CD4-positive, CD25-positive, alpha-beta regulatory T cell (primary cell): ENCODE measurements at regions not wholly inside any gene's neighbourhood (a gene's known extent, or its start where the extent isn't known, plus 50 kb on each side); places are given as distances from the start of the nearest gene placed in this dataset.
"Not testable (repeated sequence)": the region's sequence is repeated elsewhere in the genome, so short reads cannot be mapped to it uniquely, and the experiment has no call there.

Experiments used
- ATAC-seq, 2 donors: fragments of 150-1000 bp; cut with Tn5 transposase; one replicate each; pipeline ENCODE4 v1.10.0; 2021; ENCODE audit warnings: low read depth in 2 of 2, moderate number of reproducible peaks in 2 of 2, moderate library complexity in 1 of 2
- DNase-seq, 3 donors: peaks; one replicate each; pipeline versions ENCODE4 v3.0.0 to v3.0.0-alpha.2; 2012 to 2022; ENCODE audit warnings: mixed read lengths in 1 of 3
- H3K27ac ChIP-seq: one replicate; pipeline ENCODE4 v1.7.0; 2013; ENCODE audit warnings: mild to moderate bottlenecking, low read length; ENCODE audit not compliant: insufficient read depth, poor library complexity, severe bottlenecking
- H3K27me3 ChIP-seq: one replicate; pipeline ENCODE4 v1.7.0; 2013; ENCODE audit warnings: low read length; ENCODE audit not compliant: control insufficient read depth, insufficient read depth
- H3K36me3 ChIP-seq: one replicate; pipeline ENCODE4 v1.7.0; 2013; ENCODE audit warnings: mild to moderate bottlenecking, low read length, moderate library complexity; ENCODE audit not compliant: control insufficient read depth, insufficient read depth
- H3K4me1 ChIP-seq: 2 replicates; pipeline ENCODE4 v1.7.0; 2013; ENCODE audit warnings: mild to moderate bottlenecking, low read length; ENCODE audit not compliant: insufficient read depth, control insufficient read depth, poor library complexity, severe bottlenecking
- H3K4me3 ChIP-seq: one replicate; pipeline ENCODE4 v1.7.0; 2013; ENCODE audit warnings: low read depth, mild to moderate bottlenecking, low read length, moderate library complexity
- H3K9me3 ChIP-seq, 2 experiments: 1 replicate in 1 of 2; 2 replicates in 1 of 2; pipeline ENCODE4 v1.7.0; 2013; ENCODE audit warnings: low read length in 2 of 2, mild to moderate bottlenecking in 1 of 2, moderate library complexity in 1 of 2; ENCODE audit not compliant: control insufficient read depth in 2 of 2
- H3K27ac Mint-ChIP-seq, 3 donors: one replicate each; pipeline ENCODE4 v1.8.0; 2020 to 2022; ENCODE audit warnings: mild to moderate bottlenecking in 3 of 3, mixed read lengths in 3 of 3, moderate library complexity in 2 of 3
- H3K27me3 Mint-ChIP-seq: one replicate; pipeline ENCODE4 v1.8.0; 2022; ENCODE audit warnings: mild to moderate bottlenecking, mixed read lengths
- H3K36me3 Mint-ChIP-seq: one replicate; pipeline ENCODE4 v1.8.0; 2020; ENCODE audit warnings: mixed read lengths
- H3K4me1 Mint-ChIP-seq, 4 donors: one replicate each; pipeline ENCODE4 v1.8.0; 2020 to 2022; ENCODE audit warnings: mixed read lengths in 4 of 4, mild to moderate bottlenecking in 1 of 4
- H3K4me3 Mint-ChIP-seq, 4 donors: one replicate each; pipeline ENCODE4 v1.8.0; 2020 to 2022; ENCODE audit warnings: mild to moderate bottlenecking in 4 of 4, mixed read lengths in 4 of 4, moderate library complexity in 3 of 4
- H3K9me3 Mint-ChIP-seq, 7 donors: one replicate each; pipeline ENCODE4 v1.8.0; 2020 to 2022; ENCODE audit warnings: mixed read lengths in 7 of 7, mild to moderate bottlenecking in 3 of 7, moderate library complexity in 2 of 7

DNA sequence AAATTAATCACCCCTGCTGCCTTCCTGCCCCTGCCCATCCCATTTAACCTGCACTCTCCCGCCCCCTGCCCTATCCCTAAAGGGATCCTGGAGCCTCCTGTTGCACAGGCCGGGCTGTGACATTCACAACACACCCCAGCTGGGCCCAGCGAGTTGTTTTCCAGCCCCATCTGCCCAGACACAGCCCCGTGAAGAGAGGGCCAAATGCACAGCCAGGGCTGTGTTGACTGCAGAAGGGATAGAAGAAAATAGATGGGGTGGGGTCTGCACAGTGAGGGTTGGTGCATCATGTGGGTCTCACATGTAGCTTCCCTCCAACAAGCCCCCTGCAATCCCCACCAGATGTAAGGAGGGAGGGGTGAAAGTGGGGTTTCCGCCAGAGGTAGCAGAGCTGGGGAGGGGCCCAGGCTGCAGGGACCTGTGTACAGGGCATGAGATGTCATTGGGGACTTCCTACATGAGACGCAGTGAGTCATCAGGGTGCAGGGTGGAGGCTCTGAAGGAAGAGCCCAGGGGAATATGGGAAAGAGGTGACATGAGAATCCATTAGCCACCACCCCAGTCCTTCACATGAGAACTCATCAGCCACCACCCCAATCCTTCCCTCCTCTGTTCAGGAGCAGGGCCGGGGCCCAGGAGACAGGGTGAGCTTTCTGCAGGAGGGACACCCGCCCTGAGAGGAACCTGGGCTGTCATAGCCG lies 339.3 kb downstream of the PREX1 start:
- not testable (repeated sequence) for ATAC-seq, H3K9me3 Mint-ChIP-seq, H3K36me3 ChIP-seq, H3K27ac Mint-ChIP-seq, DNase-seq, H3K27me3 ChIP-seq, H3K36me3 Mint-ChIP-seq, H3K4me3 Mint-ChIP-seq, H3K9me3 ChIP-seq, H3K4me1 Mint-ChIP-seq, H3K4me1 ChIP-seq, H3K27ac ChIP-seq, H3K4me3 ChIP-seq
- H3K27me3 Mint-ChIP-seq = peaks cover 11% of the 10 kb centered on the region

DNA sequence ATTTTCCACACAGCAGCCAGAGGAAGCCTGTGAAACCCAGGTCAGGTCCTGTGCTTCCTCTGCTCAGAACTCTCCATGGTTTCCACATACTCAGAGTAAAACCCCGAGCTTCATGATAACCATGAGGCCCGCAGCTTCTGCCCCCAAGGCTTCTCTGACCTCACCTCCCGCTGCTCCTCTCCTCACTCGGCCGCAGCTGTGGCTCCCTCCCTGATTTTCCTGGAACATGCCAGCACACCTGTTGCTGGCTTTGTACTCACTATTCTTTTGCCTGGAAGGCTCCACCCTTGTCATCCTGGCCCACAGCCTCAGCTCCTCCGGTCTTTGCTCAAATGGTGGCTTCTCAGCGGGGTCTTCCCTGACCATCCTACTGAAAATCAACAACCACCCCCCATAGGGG lies 341.7 kb downstream of the PREX1 start:
- no peaks in the 10 kb centered on the region for H3K4me1 Mint-ChIP-seq
- DNase-seq (no peak), ATAC-seq (no peak)
- Histone ChIP-seq H3K9me3 (no peaks in the 10 kb centered on the region), H3K36me3 (no peaks in the 10 kb centered on the region), H3K4me1 (no peaks in the 10 kb centered on the region), H3K27me3 (no peaks in the 10 kb centered on the region), H3K4me3 (no peak overlapping the region), H3K27ac (no peak overlapping the region)
- peaks cover 11% of the 10 kb centered on the region for H3K27me3 Mint-ChIP-seq
- no peak overlapping the region for H3K4me3 Mint-ChIP-seq
- no peaks in the 10 kb centered on the region for H3K36me3 Mint-ChIP-seq
- H3K9me3 Mint-ChIP-seq = peaks cover 0 to 2% (median 0%) of the 10 kb centered on the region in 7 donors
- no peak overlapping the region for H3K27ac Mint-ChIP-seq

DNA sequence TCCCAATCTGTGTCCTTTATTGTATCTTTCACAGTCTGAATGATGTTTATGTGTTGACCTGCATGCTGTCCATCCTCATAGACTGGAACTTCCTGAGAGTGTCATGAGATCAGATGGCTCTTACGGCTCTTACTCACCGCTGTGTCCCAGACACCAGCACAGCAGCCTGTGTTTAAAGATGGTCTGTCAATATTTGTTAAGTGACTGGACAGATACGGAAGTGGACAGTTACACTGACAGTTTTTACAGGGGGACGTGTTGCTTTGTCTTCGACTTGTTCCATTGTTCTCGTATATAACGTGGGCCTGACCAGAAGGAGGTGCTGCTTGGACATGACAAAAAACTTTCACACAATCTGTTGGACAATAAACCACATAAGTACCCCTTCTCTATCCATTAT lies 342.6 kb downstream of the PREX1 start:
- H3K27me3 ChIP-seq, H3K4me3 ChIP-seq, ATAC-seq, DNase-seq, H3K27ac ChIP-seq, H3K9me3 Mint-ChIP-seq, H3K27ac Mint-ChIP-seq, H3K4me3 Mint-ChIP-seq, H3K4me1 Mint-ChIP-seq, H3K36me3 Mint-ChIP-seq, H3K36me3 ChIP-seq, H3K4me1 ChIP-seq, H3K9me3 ChIP-seq: not testable (repeated sequence)
- H3K27me3 Mint-ChIP-seq = peaks cover 20% of the 10 kb centered on the region

GRCh38 chr20:48483334-48484066 lies 344.3 kb downstream of the PREX1 start:
- H3K27me3 Mint-ChIP-seq = peaks cover 29% of the 10 kb centered on the region

GRCh38 chr20:48482790-48483189 lies 345.0 kb downstream of the PREX1 start:
- Mint-ChIP-seq H3K4me1 (peaks cover 0 to 5% (median 0%) of the 10 kb centered on the region in 4 donors), H3K4me3 (no peak overlapping the region), H3K27ac (no peak overlapping the region), H3K27me3 (peaks cover 29% of the 10 kb centered on the region), H3K9me3 (no peaks in the 10 kb centered on the region), H3K36me3 (no peaks in the 10 kb centered on the region)
- DNase-seq (no peak), ATAC-seq (no peak)
- Histone ChIP-seq H3K36me3 (no peaks in the 10 kb centered on the region), H3K4me1 (no peaks in the 10 kb centered on the region), H3K4me3 (no peak overlapping the region), H3K27me3 (peaks cover 5% of the 10 kb centered on the region), H3K9me3 (no peaks in the 10 kb centered on the region), H3K27ac (no peak overlapping the region)

More at GRCh38 chr20:48483334-48484066, 344.3 kb downstream of the PREX1 start:
- Histone ChIP-seq H3K4me1 (no peaks in the 10 kb centered on the region), H3K4me3 (no peak overlapping the region), H3K27me3 (peaks cover 5% of the 10 kb centered on the region), H3K9me3 (no peaks in the 10 kb centered on the region), H3K27ac (no peak overlapping the region), H3K36me3 (no peaks in the 10 kb centered on the region)
- no peak overlapping the region for H3K27ac Mint-ChIP-seq
- H3K4me3 Mint-ChIP-seq = no peak overlapping the region
- H3K36me3 Mint-ChIP-seq = no peaks in the 10 kb centered on the region
- no peak for ATAC-seq
- no peaks in the 10 kb centered on the region for H3K9me3 Mint-ChIP-seq
- H3K4me1 Mint-ChIP-seq = peaks cover 0 to 5% (median 0%) of the 10 kb centered on the region in 4 donors
- no peak for DNase-seq

GRCh38 chr20:48480216-48480772 lies 347.5 kb downstream of the PREX1 start:
- Mint-ChIP-seq H3K27me3 (peaks cover 31% of the 10 kb centered on the region), H3K9me3 (no peaks in the 10 kb centered on the region), H3K4me3 (no peak overlapping the region), H3K27ac (no peak overlapping the region), H3K36me3 (no peaks in the 10 kb centered on the region), H3K4me1 (peaks cover 0 to 5% (median 0%) of the 10 kb centered on the region in 4 donors)
- ATAC-seq (no peak), DNase-seq (no peak)
- Histone ChIP-seq H3K4me3 (no peak overlapping the region), H3K9me3 (no peaks in the 10 kb centered on the region), H3K36me3 (no peaks in the 10 kb centered on the region), H3K4me1 (no peaks in the 10 kb centered on the region), H3K27me3 (peaks cover 5% of the 10 kb centered on the region), H3K27ac (no peak overlapping the region)

- no peaks in the 10 kb centered on the region for H3K9me3 Mint-ChIP-seq
- H3K36me3 Mint-ChIP-seq = no peaks in the 10 kb centered on the region
- no peak overlapping the region for H3K27ac Mint-ChIP-seq
- Histone ChIP-seq H3K27ac (no peak overlapping the region), H3K36me3 (no peaks in the 10 kb centered on the region), H3K27me3 (peaks cover 5% of the 10 kb centered on the region), H3K4me1 (no peaks in the 10 kb centered on the region), H3K4me3 (no peak overlapping the region), H3K9me3 (no peaks in the 10 kb centered on the region)
- ATAC-seq (no peak), DNase-seq (no peak)
- peaks cover 31% of the 10 kb centered on the region for H3K27me3 Mint-ChIP-seq
- no peak overlapping the region for H3K4me3 Mint-ChIP-seq
- peaks cover 0 to 5% (median 0%) of the 10 kb centered on the region in 4 donors for H3K4me1 Mint-ChIP-seq
Observed at GRCh38 chr20:48478806-48479585, 348.8 kb downstream of the PREX1 start.
